Pons (tissue), 1 donor: ENCODE measurements at regions not wholly inside any gene's neighbourhood (a gene's known extent, or its start where the extent isn't known, plus 50 kb on each side); places are given as distances from the start of the nearest gene placed in this dataset.

Experiments used
- DNase-seq: peaks from one replicate; pipeline ENCODE4 v3.0.0-alpha.2; 2016; ENCODE audit warnings: low spot score

DNA sequence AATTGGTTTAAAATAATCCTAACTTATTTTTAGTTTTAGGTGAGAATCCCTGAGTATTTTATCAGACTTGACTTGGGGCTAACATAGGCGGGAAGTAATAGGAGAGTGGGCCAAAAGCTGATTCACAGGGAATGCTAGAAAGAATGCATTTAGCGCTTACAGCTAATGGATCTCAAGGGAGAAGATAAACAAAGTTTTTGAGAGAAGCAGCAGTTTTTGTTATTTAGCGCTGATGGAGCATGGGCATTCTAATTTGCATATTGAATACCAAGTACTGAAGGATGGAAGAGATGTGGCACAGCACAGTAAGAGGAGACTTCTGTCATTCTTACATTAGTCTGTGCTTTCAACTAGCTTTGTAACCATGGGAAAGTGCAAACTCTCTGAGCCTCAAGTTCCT lies 436.0 kb upstream of the FBXO33 start:
- DNase-seq = no peak

DNA sequence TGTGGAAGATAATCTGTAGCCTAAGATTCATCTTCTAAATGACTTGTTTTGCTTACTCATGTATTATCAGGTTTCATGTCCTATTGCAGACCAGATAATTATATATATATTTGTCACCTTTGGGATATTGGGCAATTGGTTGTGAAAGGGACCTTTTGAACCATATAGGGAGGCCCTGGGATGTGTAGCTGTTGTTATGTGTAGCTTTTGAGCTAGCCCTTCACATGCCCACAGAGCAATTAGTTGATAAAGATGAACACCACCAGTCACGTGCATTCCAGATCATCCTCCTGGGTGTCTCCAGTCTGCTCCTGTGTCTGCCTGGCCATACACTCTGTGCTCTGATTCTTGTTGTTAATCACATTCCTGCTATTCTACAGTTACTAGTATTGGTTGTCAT lies 431.2 kb upstream of the FBXO33 start:
- DNase-seq = no peak

DNA sequence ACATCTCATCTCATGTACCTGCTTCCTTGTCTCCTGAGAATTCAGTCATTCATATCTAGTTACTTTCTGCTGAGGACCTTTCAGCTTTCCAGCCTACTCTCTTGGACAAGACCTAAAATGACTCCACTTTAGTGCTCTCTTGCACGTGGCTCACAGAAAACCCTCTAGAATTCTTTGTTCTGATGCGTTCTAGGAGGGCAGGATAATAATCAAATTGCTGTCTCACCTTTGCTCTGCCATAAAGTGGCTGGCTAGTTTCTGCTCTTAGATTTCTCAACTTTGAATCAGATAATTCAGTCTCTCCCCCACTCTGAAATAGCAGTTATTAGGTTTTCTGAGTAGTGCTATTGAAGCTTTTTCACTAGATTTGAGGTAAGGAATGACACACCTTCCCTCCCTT lies 429.5 kb upstream of the FBXO33 start:
- no peak for DNase-seq

DNA sequence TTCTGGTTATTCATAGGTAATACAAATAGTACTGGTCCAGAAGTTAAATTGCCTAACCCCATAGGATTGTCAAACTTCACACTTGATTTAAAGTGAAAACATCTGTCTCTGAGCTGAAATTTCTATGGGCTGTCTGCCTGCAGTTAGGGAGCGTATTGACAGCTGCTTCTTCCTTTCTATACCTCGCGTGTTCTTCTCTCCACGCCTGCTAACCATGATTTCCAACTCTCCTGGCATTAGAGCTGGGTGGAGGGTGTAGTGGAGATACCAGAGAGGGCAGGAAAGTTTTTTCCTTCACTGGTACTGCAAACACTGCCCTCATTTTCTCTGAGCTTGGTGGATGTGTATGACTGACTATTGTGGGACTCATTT lies 429.0 kb upstream of the FBXO33 start:
- no peak for DNase-seq

DNA sequence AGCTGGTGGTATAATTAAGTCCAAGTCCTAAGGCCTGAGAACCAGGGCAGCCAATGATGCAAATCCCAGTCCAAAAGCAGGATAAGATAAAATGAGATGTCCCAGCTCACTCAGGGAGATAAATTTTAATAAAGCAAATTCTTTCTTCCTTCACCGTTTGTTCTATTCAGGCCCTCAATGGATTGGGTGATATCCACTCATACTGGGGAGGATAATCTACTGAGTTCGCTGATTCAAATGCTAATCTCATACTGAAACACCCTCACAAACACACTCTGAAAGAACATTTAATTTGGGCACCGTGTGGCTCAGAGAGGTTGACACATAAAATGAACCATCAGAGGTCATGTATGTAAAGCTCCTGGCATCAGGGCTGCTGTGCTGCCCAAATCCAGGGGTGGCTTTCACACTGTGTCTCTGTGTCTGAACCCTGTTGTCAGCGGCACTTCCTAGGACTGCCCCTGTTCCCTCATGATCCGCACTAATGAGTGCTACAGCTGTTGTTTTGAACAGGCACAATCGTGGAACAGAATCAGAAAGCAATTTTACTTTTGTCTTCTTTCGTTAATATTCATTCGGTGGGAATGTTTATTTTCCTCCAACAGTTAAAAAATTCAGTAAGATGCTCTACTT lies 428.5 kb upstream of the FBXO33 start:
- no peak for DNase-seq

DNA sequence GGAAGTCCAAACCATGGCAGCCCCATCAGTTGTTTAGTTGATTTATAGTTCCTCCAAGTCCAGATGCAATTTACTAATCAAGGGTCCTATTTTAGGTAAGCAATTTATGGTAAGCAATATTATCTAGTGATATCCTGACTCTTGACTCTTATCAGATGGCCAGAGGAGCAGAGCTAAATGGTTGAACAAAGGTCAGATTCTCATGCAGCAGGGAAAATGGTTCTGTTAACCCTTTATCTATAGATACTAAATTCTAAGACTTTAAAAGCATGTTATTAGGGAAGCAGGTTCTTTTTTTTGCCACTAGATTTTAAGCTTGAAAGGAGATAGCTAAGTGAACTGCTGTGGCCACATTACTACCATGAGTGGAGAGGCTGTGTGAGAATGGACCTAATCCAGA lies 427.1 kb upstream of the FBXO33 start:
- DNase-seq = no peak

DNA sequence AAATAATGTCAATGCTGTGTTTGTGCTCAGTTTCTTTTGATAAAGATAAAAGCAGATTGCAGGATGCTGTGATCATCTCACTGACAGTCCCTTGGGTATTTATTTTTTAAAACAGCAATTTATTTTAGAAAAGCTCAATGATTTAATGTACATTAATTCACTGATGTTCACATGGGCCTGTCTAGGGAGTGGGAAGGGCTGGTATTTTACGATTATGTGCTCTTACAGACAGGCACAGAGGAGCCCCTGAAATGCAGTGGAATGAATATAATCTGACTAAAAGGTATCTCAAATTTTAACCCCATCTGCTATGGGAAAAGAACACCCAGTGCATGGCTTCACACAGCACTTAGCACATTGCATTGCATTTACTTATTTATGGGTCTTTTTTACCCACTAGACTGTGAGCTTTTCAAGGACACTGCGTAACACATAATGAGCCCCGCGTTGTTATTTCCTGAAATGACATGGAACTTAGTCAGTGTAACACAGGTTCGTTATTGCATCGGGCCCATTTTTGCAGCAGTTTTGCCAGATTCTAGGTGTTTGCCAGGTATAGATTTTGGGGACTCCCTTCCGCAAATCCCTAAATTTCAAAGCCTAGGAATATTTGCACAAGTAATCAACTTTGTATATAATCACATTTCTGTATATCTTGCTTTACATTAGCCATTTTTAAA lies 425.3 kb upstream of the FBXO33 start:
- no peak for DNase-seq

DNA sequence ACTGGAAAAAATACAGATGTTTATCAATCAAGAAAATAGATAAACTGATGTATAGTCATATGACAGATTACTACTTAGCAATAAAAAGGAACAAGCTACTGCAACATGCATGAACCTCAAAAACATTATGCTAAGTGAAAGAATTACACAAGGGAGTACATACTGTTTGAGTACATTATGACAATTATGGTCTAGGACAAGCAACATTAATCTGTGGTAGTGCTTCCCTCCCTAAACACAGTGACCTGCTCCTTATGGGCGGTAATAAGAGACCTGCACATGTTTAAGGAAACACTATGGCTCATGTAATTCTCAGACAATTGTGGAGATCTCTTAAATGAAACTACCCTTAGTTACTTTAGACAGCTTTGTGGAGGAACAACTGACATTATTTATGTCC lies 421.2 kb upstream of the FBXO33 start:
- no peak for DNase-seq

DNA sequence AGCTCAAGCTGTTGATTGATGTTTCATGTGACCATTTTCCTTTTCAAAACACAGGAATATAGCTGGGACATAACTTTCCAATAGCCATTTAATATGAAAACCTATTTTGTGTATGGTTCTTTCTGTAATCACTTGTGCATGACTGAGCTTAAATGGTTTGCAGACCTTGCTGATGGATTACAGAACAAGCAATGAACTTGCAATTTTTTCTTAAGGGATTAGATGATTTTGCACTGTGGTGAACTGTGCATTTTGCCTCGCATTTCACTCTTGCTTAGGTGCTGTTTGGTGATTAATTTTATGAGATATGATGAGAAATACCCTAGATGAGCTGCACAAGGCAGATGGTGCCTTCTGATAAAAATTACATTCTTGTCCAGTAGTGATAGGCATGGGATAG lies 419.0 kb upstream of the FBXO33 start:
- no peak for DNase-seq

DNA sequence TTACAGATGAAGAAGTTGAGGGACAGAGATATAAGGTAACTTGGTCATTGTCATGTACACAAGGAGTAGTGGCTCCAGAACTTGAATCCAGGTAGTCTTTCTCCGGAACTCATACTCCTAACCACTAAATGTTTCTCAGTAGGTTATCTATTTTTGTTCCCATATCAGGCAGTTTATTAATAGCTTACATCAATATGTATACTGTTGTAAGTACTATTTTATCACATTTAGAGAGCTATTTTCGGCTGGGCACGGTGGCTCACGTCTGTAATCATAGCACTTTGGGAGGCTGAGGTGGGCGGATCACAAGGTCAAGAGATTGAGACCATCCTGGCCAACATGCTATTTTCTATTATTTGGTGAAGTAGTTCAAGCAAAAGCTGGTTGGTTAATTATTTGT lies 415.6 kb upstream of the FBXO33 start:
- no peak for DNase-seq

DNA sequence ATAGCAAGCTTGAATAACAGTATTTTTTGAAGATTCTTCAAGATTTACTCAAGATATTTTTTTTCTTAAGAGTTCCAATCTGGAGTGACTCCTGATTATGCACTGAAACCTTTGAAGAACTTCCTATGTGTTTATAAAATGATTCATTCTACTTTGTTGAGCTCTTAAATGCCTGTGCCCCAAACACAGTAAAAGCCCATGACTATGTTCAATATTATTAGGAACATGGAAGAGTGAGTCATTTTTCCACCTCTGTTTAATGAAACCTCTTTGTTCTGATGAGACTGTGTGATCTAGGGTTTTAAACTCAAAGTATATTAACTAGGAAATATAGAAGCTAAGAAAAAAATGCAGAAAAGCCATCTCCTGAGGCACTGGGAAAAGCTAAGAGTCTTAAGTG lies 415.0 kb upstream of the FBXO33 start:
- no peak for DNase-seq

DNA sequence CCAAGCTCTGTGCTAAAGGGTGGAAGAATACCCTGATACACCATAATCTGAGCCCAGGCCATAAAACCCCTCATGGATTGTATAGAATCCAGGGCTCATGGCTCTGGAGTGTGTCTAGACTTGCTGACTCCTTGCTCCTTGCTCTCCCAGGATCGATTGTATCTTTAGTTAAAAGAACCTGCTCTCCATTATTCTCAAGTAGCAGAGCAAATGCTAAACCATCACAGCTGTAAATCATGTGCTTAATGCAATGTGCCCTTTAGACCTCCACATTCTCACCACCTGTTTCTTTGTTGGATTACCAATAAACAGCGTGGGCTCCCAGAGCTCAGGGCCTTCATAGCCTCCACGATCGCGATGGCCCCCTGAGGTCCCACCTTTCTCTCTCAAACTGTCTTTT lies 411.6 kb upstream of the FBXO33 start:
- DNase-seq = no peak

DNA sequence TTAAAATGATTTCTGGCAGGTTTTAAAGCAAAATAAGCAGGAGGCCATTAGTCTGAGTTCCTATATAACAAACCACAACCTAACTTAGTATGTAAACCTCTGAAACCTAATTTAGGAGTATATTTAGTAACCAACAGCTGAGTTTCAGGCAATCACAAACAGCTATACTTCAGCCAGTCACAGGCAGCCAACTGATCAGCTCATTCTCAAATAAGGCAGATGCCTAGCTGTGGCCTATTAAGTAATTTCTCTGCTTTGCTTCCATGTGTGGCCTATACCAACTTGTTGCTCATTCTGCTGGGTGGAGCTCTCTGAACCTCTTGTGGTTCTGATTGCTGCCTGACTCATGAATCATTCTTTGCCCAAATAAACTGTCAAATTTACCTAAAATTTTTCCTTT lies 408.9 kb upstream of the FBXO33 start:
- no peak for DNase-seq

DNA sequence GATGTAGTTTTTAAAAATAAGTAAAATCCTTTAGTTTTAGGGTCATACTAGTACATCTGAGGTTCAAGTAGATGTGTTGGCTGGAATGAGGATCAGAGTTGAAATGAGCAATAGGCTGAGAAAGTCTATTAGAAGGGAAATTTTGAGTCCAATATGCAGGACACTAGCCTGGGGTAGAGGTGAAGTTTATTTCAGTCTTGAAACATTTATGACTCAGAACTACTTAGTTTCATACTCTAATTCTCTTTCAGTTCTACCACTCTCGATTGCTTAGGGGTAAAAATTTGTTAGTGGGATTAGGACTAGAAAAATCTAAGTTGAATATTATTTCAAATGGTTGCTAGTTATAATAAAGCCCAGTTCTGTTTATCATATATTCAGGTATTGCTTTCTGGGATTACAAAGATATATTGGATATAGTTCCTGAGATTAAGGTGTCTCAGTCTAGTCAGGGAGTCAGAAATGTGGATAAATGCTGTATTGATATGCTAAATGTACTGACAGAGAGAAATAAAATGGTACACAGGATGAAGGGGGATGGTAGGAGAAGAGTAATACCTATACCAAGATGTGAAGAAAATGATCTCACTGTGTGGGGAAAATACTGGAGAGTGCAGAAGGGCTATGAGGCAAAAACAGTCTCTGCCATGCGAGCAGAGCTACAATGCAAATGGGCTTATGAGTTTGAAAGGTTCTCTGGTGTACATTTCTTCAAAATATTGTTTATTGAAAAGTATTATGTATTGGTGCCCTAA lies 395.8 kb upstream of the FBXO33 start:
- DNase-seq = no peak

DNA sequence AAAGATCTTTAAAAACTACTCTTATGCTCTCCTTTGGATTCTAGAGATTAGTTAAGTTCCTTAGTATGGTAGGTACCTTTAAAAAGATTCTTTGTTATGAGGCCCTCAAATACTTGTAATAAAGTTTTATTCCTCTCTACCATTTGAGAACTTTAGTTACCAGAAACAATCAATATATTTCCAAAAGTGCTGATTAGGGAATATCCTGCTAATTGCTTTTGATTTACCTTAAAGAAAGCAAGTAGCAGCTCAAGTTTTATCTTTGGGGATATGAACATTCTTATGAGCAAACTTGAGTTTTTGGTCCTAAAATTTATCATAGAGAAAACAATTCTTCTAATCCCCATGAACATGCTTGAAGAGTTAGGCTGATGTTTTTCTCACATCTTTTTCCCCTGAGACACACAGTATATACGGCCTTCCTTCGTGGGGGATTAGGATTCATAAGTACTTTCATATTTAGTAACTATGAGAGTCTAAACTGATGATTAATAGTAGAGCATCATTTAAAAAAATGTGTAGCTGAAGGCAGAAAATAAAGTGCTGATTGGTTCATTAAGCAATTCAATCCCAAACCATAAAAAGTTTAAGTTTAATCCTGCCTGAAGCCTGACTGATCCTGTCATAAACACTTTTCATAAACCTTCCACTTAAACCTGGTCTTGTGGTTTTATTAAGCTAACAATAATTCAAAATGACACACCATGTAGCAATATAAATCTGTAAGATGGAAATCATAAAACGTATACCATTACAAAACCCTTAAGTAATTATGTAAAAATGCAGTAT lies 380.5 kb upstream of the FBXO33 start:
- no peak for DNase-seq

DNA sequence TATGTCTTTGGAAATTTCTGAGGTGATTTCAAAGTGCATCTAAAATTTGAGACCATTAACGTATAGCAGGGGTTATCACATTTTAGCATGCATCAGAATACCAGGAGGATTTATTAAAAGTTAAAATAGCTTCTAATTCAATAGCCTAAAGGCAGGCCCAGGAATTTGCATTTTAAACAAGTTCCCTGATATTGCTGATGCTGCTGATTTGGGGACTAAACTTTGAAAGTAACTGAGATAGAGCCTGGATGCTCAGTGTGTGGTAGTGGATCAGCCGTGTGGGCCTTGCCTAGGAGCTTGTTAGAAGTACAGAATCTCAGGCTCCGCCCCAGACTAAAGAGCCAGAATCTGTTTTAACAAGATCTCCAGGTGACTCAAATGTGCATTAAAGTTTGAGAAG lies 375.0 kb upstream of the FBXO33 start:
- no peak for DNase-seq

DNA sequence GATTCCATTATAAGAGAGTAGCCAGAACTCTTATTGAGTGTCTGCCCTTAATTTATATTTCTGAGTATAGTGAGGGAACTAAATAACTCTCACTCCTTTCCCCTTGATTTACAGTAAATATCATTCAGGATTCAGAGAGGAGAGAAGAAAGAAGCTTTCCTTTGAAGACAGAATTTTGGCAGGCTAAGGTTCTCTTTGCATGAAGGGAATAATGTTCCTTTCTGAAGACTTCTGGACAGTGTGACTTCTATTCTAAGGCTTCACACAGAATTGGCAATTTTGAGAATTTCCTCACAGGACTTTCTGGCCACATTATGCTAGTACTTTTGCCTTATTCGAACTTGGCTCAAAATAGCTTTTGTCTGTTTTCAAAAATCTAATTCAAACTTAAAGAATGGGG lies 352.2 kb upstream of the FBXO33 start:
- DNase-seq = peak; percentile 17

DNA sequence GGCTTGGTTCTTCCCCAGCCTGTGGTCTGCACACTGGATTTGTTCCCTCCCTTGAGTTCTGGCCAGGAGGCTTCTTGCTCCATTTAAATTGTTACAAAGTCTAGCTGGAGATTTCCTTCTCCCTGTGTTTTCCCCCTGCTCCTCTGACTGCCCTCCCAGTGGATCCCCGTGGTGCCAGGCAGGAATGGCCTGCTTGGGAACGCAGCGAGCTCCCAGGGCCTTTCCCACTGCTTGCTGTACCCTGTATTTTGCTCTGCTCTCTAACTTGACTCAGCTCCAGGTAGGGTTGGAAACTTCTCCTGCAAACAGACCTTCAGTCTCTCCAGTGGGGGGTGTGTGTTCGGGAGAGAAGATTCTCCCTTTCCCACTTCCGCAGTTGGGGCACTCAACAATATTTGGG lies 349.2 kb upstream of the FBXO33 start:
- no peak for DNase-seq

DNA sequence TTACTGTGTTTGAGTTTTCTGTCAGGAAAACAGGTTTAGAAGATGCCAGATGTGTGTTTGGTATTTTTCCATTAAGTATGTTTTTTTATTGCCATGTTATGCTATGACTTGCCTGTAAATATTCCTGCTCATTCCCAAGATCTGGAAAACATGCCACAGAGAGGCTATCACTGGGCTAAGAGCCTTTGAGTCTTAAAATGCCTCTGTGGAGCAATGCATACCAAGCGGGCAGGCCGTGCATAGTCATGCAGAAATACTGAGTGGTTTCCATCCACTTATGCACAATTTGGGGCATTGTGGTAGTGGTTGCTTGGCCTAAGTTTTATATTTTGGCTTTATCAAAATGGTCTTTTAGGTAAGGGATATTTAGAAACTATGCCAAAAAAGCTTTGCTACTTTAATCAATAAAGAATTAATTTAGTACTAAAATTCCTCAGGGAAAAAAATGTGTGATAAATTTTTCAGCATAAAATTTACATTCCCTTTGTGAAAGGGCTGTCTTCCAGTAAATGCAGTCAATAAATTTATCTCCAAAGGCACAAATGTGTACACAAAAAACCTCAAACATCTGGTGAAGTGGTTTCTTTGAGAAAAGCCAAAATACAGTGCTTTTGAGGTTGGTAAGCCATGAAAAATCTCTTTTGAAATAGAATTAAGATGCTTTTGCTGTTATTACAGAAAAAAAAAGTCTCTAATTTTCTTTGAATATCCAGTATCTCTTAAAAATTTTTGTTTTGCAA lies 341.3 kb upstream of the FBXO33 start:
- DNase-seq = no peak

DNA sequence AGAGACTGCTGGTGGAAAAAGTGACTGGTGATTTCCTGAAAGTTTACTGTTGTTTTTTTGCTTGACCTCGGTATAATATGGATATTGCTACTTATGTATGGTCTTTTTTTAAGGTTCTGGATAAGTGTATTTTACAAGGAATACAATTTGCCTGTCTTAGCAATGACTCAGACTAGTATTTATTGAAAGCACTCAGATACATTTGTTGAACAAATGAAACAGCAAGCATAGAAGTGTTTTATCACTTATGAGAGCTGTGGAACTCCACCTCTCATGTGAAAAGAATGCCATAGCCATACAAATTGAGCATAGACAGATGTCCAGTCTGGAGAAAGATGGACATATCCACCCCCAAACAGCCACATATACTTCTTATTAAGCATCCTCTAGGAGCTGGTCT lies 340.4 kb upstream of the FBXO33 start:
- no peak for DNase-seq

DNA sequence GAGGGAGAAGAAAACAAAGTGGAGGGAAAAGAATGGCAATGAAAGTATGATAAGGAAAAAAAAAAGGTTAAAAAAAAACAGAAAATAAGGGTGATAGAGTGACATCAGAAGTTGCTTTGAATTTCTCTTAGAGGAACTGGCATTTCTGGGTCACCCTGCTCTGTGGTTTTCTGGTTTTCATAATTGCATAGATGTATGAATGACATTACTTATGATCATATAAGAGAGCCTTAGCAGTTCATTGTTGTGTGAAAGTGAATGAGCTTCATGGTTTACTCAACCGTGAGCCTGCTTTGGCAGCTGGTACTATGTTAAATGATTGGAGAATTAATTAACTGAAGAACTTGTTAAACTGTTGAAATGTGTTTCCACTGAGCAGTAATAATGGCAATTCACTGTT lies 336.4 kb upstream of the FBXO33 start:
- DNase-seq = no peak

DNA sequence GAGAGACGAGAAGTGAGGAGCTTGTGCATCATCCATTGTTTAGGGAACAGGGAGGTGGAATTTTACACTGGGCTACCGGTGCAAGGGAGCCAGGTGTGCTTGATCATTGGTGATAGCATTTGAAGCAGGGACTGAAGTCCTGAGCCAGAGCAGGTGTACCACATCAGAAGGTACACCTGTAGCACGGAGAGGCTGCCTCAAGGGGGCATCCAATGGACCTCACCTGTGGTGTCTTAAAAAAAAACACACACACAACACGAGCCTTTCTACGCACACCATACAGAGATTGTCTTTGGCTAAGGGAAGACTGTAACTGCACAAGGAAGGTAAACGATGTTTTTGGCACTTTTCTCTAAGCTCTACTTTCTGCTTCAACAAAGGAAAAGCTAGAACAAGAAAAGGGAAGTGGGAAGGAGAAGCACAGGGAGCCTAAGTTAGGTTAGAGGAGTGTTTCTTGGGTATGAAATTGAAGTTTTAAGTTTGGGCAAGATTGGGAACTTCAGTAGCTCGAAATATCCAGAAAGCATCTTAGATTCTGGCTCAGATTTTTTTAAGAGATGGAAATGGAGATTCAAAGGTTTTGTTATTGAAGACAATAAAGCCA lies 334.3 kb upstream of the FBXO33 start:
- no peak for DNase-seq
